Loucy (cell line): ENCODE measurements at regions not wholly inside any gene's neighbourhood (a gene's known extent, or its start where the extent isn't known, plus 50 kb on each side); places are given as distances from the start of the nearest gene placed in this dataset.

ENCODE experiments used
- H2AFZ ChIP-seq: fragments of 200-600 bp; sonication (generic); 2 replicates; pipeline ENCODE4 v1.6.0; 2016; ENCODE audit warnings: antibody characterized with exemption, mild to moderate bottlenecking, low read length, moderate library complexity
- H3F3A ChIP-seq: fragments of 200-600 bp; 2 replicates; pipeline ENCODE4 v1.6.0; 2016; ENCODE audit warnings: antibody characterized with exemption, low read depth, mild to moderate bottlenecking
- H3K27me3 ChIP-seq: fragments of 200-600 bp; sonication (generic); 2 replicates; pipeline ENCODE4 v1.6.1; 2014; ENCODE audit warnings: low read length, mild to moderate bottlenecking; ENCODE audit not compliant: insufficient read depth, poor library complexity, severe bottlenecking
- H3K36me3 ChIP-seq: fragments of 200-600 bp; sonication (generic); 2 replicates; pipeline ENCODE4 v1.6.1; 2016; ENCODE audit warnings: low read length; ENCODE audit not compliant: insufficient read depth
- H3K4me1 ChIP-seq: fragments of 200-600 bp; sonication (generic); 2 replicates; pipeline ENCODE4 v1.5.1; 2014; ENCODE audit warnings: low read length, mild to moderate bottlenecking; ENCODE audit not compliant: insufficient read depth, poor library complexity, severe bottlenecking
- H3K4me2 ChIP-seq: fragments of 200-600 bp; sonication (generic); 2 replicates; pipeline ENCODE4 v1.6.0; 2014; ENCODE audit warnings: antibody characterized with exemption, low read length, low read depth, mild to moderate bottlenecking; ENCODE audit not compliant: poor library complexity, severe bottlenecking
- H3K4me3 ChIP-seq: fragments of 200-600 bp; sonication (generic); 2 replicates; pipeline ENCODE4 v1.5.1; 2014; ENCODE audit warnings: low read length, mild to moderate bottlenecking, mixed read lengths; ENCODE audit not compliant: poor library complexity, severe bottlenecking
- H3K79me2 ChIP-seq: fragments of 200-600 bp; sonication (generic); 2 replicates; pipeline ENCODE4 v1.6.1; 2014; ENCODE audit warnings: low read length; ENCODE audit not compliant: insufficient read depth
- H3K9ac ChIP-seq: fragments of 200-600 bp; sonication (generic); 2 replicates; pipeline ENCODE4 v1.6.0; 2014; ENCODE audit warnings: mild to moderate bottlenecking, low read depth, low read length, moderate library complexity; ENCODE audit not compliant: poor library complexity, severe bottlenecking
- H3K9me2 ChIP-seq: fragments of 200-600 bp; sonication (generic); replicated peaks from 2 replicates; pipeline ENCODE4 v1.6.1; 2016; ENCODE audit warnings: low read depth, low read length, mixed read lengths
- H3K9me3 ChIP-seq: fragments of 200-600 bp; sonication (generic); 2 replicates; pipeline ENCODE4 v1.6.1; 2014; ENCODE audit warnings: mild to moderate bottlenecking, antibody characterized with exemption, low read length, low read depth; ENCODE audit not compliant: insufficient read depth
- H4K20me1 ChIP-seq: fragments of 200-600 bp; sonication (generic); 2 replicates; pipeline ENCODE4 v1.6.0; 2014; ENCODE audit warnings: antibody characterized with exemption, low read length, mild to moderate bottlenecking; ENCODE audit not compliant: insufficient read depth, poor library complexity, severe bottlenecking
- EZH2phosphoT487 ChIP-seq: fragments of 200-600 bp; IDR thresholded peaks from 2 replicates; pipeline ENCODE4 v1.6.1; 2018; ENCODE audit warnings: antibody characterized with exemption, mild to moderate bottlenecking, moderate library complexity, borderline replicate concordance
- TF ChIP-seq, protein P1 (sequence below): fragments of 200-600 bp; sonication (generic); conservative IDR thresholded peaks from 2 replicates; pipeline ENCODE4 v1.5.1; 2014; ENCODE audit warnings: mild to moderate bottlenecking, antibody characterized with exemption, low read length

DNA sequence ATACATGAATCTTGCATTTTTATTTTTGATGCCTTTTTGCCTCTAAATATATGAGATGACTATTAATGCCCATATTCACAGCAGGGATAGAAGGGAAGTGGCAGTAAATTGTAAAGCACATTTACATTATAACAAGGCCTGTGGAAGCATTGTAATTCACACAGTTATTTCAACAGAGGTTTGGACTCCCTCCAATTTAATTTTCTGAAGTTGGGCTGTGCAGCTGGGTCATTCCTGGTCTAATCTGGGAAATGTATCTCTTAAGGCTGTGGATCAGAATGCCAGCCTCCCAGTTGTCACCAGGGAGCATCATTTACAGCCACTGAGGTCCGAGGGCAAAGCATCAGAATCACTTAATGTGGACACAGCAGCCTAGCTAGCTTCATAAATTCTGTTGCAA is 434.5 kb downstream of the MFSD1 start:
- no peaks in the 10 kb centered on the region for H4K20me1 ChIP-seq
- no peaks in the 10 kb centered on the region for H3K79me2 ChIP-seq
- H2AFZ ChIP-seq, result no peak overlapping the region
- no peaks in the 10 kb centered on the region for H3K9me2 ChIP-seq
- no peaks in the 10 kb centered on the region for H3F3A ChIP-seq
- TF ChIP-seq EZH2phosphoT487, result no peak
- TF ChIP-seq, protein P1, sequence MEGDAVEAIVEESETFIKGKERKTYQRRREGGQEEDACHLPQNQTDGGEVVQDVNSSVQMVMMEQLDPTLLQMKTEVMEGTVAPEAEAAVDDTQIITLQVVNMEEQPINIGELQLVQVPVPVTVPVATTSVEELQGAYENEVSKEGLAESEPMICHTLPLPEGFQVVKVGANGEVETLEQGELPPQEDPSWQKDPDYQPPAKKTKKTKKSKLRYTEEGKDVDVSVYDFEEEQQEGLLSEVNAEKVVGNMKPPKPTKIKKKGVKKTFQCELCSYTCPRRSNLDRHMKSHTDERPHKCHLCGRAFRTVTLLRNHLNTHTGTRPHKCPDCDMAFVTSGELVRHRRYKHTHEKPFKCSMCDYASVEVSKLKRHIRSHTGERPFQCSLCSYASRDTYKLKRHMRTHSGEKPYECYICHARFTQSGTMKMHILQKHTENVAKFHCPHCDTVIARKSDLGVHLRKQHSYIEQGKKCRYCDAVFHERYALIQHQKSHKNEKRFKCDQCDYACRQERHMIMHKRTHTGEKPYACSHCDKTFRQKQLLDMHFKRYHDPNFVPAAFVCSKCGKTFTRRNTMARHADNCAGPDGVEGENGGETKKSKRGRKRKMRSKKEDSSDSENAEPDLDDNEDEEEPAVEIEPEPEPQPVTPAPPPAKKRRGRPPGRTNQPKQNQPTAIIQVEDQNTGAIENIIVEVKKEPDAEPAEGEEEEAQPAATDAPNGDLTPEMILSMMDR, result no peak
- no peak overlapping the region for H3K4me2 ChIP-seq
- H3K27me3 ChIP-seq, result no peaks in the 10 kb centered on the region
- H3K36me3 ChIP-seq, result no peaks in the 10 kb centered on the region
- no peaks in the 10 kb centered on the region for H3K4me1 ChIP-seq
- no peak overlapping the region for H3K9ac ChIP-seq
- no peak overlapping the region for H3K4me3 ChIP-seq
- H3K9me3 ChIP-seq, result no peaks in the 10 kb centered on the region

DNA sequence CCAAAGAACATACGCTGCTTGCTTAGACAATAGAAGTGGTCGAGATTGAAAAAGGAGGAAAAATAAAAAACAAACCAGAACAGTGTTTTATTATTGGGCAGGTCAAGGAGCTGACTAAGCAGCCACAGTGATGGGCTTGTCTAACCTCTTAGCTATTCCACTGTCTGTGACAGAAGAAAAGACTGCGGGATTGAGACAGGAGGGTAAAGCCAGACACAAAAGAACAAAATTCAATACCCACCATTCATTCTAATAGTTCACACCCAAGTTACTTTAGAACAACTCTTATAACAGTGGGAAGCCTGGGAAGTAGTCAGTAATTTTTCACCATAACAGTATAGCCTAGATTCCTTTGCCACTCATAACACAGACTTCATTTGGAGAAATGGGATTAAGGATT is 435.4 kb downstream of the MFSD1 start:
- Histone ChIP-seq H2AFZ (no peak overlapping the region), H3K27me3 (no peaks in the 10 kb centered on the region), H3K9me3 (no peaks in the 10 kb centered on the region), H3K4me2 (no peak overlapping the region), H3K4me3 (no peak overlapping the region), H3K36me3 (no peaks in the 10 kb centered on the region), H3K9me2 (no peaks in the 10 kb centered on the region), H4K20me1 (no peaks in the 10 kb centered on the region), H3K9ac (no peak overlapping the region), H3K4me1 (no peaks in the 10 kb centered on the region), H3K79me2 (no peaks in the 10 kb centered on the region), H3F3A (no peaks in the 10 kb centered on the region)
- TF ChIP-seq, protein P1, result no peak
- no peak for TF ChIP-seq EZH2phosphoT487

DNA sequence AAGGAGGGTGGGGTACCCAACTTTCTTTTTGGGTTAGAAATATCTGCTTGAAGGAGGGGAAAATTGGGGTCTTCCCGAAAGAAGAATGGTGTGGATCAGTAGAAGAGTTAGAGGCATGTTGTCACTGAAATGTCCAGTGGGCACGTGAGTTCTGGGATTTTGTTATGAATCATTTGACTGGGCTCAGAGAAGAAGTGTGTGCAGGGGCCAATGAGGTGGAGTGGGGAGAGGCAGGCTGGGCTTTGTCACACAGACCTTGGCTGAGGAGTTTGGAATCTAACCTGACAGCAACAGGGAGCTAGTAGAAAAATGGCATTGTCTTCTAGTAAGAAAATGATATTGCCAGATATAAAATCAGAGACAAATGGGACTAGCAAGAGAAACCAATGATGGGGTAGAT is 436.8 kb downstream of the MFSD1 start:
- Histone ChIP-seq H3K9me3 (no peaks in the 10 kb centered on the region), H4K20me1 (no peaks in the 10 kb centered on the region), H3K4me2 (no peak overlapping the region), H3K36me3 (no peaks in the 10 kb centered on the region), H3K9me2 (no peaks in the 10 kb centered on the region), H3K9ac (no peak overlapping the region), H3K79me2 (no peaks in the 10 kb centered on the region), H3F3A (no peaks in the 10 kb centered on the region), H3K4me3 (no peak overlapping the region), H3K4me1 (no peaks in the 10 kb centered on the region), H3K27me3 (no peaks in the 10 kb centered on the region), H2AFZ (no peak overlapping the region)
- TF ChIP-seq EZH2phosphoT487, result no peak
- TF ChIP-seq, protein P1, result no peak
